GM13976 (cell line): ENCODE measurements at regions not wholly inside any gene's neighbourhood (a gene's known extent, or its start where the extent isn't known, plus 50 kb on each side); places are given as distances from the start of the nearest gene placed in this dataset.

Source experiments
- DNase-seq: peaks from one replicate; pipeline ENCODE4 v3.0.0; 2012; ENCODE audit warnings: low spot score
- CTCF ChIP-seq: IDR thresholded peaks from 2 replicates; pipeline ENCODE4 v1.5.1; 2012; ENCODE audit warnings: borderline replicate concordance, mild to moderate bottlenecking; ENCODE audit not compliant: insufficient read depth; ENCODE audit errors: extremely low read depth, missing control alignments, control extremely low read depth
- in situ Hi-C: fragments of 300-500 bp; cut with MboI; formaldehyde crosslinking; loops from one replicate; pipeline ENCODE4 v1.12.0; 2022; ENCODE audit warnings: low sequenced_read_pairs, mixed read lengths, inconsistent platforms; ENCODE audit not compliant: unreplicated experiment

GRCh38 chrX:39961441-39961840 is 136.3 kb downstream of the BCOR start:
- TF ChIP-seq CTCF: no peak
- DNase-seq: no peak
- in situ Hi-C loops: no loop called here

GRCh38 chrX:39965051-39965573 is 132.6 kb downstream of the BCOR start:
- TF ChIP-seq CTCF: no peak
- in situ Hi-C loops: no loop called here
- DNase-seq: no peak

GRCh38 chrX:39966176-39966575 is 131.6 kb downstream of the BCOR start:
- in situ Hi-C loops: no loop called here
- no peak for TF ChIP-seq CTCF
- no peak for DNase-seq

- in situ Hi-C loops: no loop called here
- no peak for DNase-seq
- TF ChIP-seq CTCF: no peak
Measured at GRCh38 chrX:39967348-39967747, 130.4 kb downstream of the BCOR start.

- TF ChIP-seq CTCF: no peak
- in situ Hi-C loops: no loop called here
- no peak for DNase-seq
Measured at GRCh38 chrX:39969099-39969818, 128.5 kb downstream of the BCOR start.

GRCh38 chrX:39969819-39970504 is 127.8 kb downstream of the BCOR start:
- no peak for DNase-seq
- in situ Hi-C loops: no loop called here
- no peak for TF ChIP-seq CTCF

GRCh38 chrX:39971760-39972159 is 126.0 kb downstream of the BCOR start:
- no peak for DNase-seq
- no peak for TF ChIP-seq CTCF
- in situ Hi-C loops: no loop called here
